Tibial nerve (tissue), 4 donors: ENCODE measurements at regions not wholly inside any gene's neighbourhood (a gene's known extent, or its start where the extent isn't known, plus 50 kb on each side); places are given as distances from the start of the nearest gene placed in this dataset.

Experiments used
- DNase-seq, 2 donors: peaks; one replicate each; pipeline ENCODE4 v3.0.0-alpha.2; 2019; ENCODE audit warnings: low spot score in 2 of 2
- H3K27ac ChIP-seq, 4 donors: fragments of 200-600 bp; sonication (generic) in 3 of 4; one replicate each; pipeline ENCODE4 v1.5.1; 2017 to 2019; ENCODE audit warnings: mild to moderate bottlenecking in 1 of 4
- H3K27me3 ChIP-seq, 2 donors: fragments of 200-600 bp; sonication (generic) in 1 of 2; one replicate each; pipeline versions ENCODE4 v1.5.1 to v1.6.0; 2017 to 2019
- H3K36me3 ChIP-seq, 3 donors: fragments of 200-600 bp; sonication (generic); one replicate each; pipeline ENCODE4 v1.5.1; 2018 to 2019
- H3K4me1 ChIP-seq, 4 donors: fragments of 200-600 bp; sonication (generic) in 3 of 4; one replicate each; pipeline ENCODE4 v1.5.1; 2017 to 2019
- H3K4me3 ChIP-seq, 4 donors: fragments of 200-600 bp; sonication (generic) in 3 of 4; one replicate each; pipeline ENCODE4 v1.5.1; 2017 to 2019; ENCODE audit warnings: mild to moderate bottlenecking in 1 of 4, moderate library complexity in 1 of 4
- H3K9me3 ChIP-seq, 4 donors: fragments of 200-600 bp; sonication (generic) in 3 of 4; one replicate each; pipeline ENCODE4 v1.5.1; 2017 to 2019
- CTCF ChIP-seq, 5 experiments: fragments of 200-600 bp in 3 of 5; fragments of 450-650 bp in 2 of 5; sonication (generic) in 3 of 5; IDR thresholded peaks; one replicate each; pipeline ENCODE4 v1.5.1; 2016 to 2019; ENCODE audit warnings: antibody characterized with exemption in 5 of 5, mild to moderate bottlenecking in 3 of 5, moderate library complexity in 2 of 5
- EP300 ChIP-seq, 2 donors: sonication (generic); formaldehyde crosslinking; IDR thresholded peaks; one replicate each; pipeline ENCODE4 v1.6.1; 2017; ENCODE audit warnings: antibody characterized with exemption in 2 of 2, mild to moderate bottlenecking in 1 of 2
- POLR2A ChIP-seq, 2 donors: fragments of 450-650 bp; IDR thresholded peaks; one replicate each; pipeline ENCODE4 v1.6.1; 2017; ENCODE audit warnings: antibody characterized with exemption in 2 of 2, mild to moderate bottlenecking in 2 of 2, moderate library complexity in 2 of 2
- WGBS, 2 donors: methylation state at CpG; one replicate each; pipeline ENCODE4 v1.1.5; 2018; 5-methylcytosine and 5-hydroxymethylcytosine counted together

- Histone ChIP-seq H3K27ac (no peak overlapping the region), H3K4me1 (no peaks in the 10 kb centered on the region), H3K4me3 (no peak overlapping the region), H3K36me3 (no peaks in the 10 kb centered on the region), H3K9me3 (no peaks in the 10 kb centered on the region), H3K27me3 (no peaks in the 10 kb centered on the region)
- no peak for DNase-seq
- WGBS, 2 donors = 87 to 96% methylated on average over 4 of the region's 4 CpGs
- TF ChIP-seq EP300 (IDR thresholded peaks at IDR 0.05) (no peak), POLR2A (IDR thresholded peaks at IDR 0.05) (no peak), CTCF (IDR thresholded peaks at IDR 0.05) (no peak)
These were observed 1046.5 kb downstream of the FAT4 start for GRCh38 chr4:126361287-126361686.

GRCh38 chr4:126364311-126364911 is 1049.7 kb downstream of the FAT4 start:
- 44 to 49% methylated on average over 1 of the region's 1 CpG for WGBS, 2 donors
- TF ChIP-seq CTCF (IDR thresholded peaks at IDR 0.05) = no peak
- TF ChIP-seq POLR2A (IDR thresholded peaks at IDR 0.05) = no peak
- TF ChIP-seq EP300 (IDR thresholded peaks at IDR 0.05) = no peak
- Histone ChIP-seq H3K27me3 (no peaks in the 10 kb centered on the region), H3K36me3 (no peaks in the 10 kb centered on the region), H3K9me3 (no peaks in the 10 kb centered on the region), H3K4me3 (no peak overlapping the region), H3K27ac (no peak overlapping the region), H3K4me1 (no peaks in the 10 kb centered on the region)
- no peak for DNase-seq

- no peaks in the 10 kb centered on the region for H3K9me3 ChIP-seq
- no peaks in the 10 kb centered on the region for H3K27me3 ChIP-seq
- H3K36me3 ChIP-seq = no peaks in the 10 kb centered on the region
- TF ChIP-seq POLR2A (IDR thresholded peaks at IDR 0.05) (no peak), EP300 (IDR thresholded peaks at IDR 0.05) (no peak), CTCF (IDR thresholded peaks at IDR 0.05) (no peak)
- H3K4me3 ChIP-seq = no peak overlapping the region
- no peak for DNase-seq
- H3K4me1 ChIP-seq = no peaks in the 10 kb centered on the region
- H3K27ac ChIP-seq = no peak overlapping the region
These were observed 1054.3 kb downstream of the FAT4 start for GRCh38 chr4:126369076-126369475.

- Histone ChIP-seq H3K27ac (no peak overlapping the region), H3K9me3 (no peaks in the 10 kb centered on the region), H3K4me3 (no peak overlapping the region), H3K27me3 (no peaks in the 10 kb centered on the region), H3K36me3 (no peaks in the 10 kb centered on the region), H3K4me1 (peaks cover 0 to 16% (median 0%) of the 10 kb centered on the region in 4 donors)
- WGBS, 2 donors = 72 to 90% methylated on average over 2 of the region's 2 CpGs
- no peak for DNase-seq
- TF ChIP-seq EP300 (IDR thresholded peaks at IDR 0.05) (no peak), POLR2A (IDR thresholded peaks at IDR 0.05) (no peak), CTCF (IDR thresholded peaks at IDR 0.05) (no peak)
These were observed 1057.9 kb downstream of the FAT4 start for GRCh38 chr4:126372634-126373033.

GRCh38 chr4:126375462-126376054 is 1060.8 kb downstream of the FAT4 start:
- no peaks in the 10 kb centered on the region for H3K36me3 ChIP-seq
- no peak overlapping the region for H3K27ac ChIP-seq
- H3K27me3 ChIP-seq = no peaks in the 10 kb centered on the region
- TF ChIP-seq EP300 (IDR thresholded peaks at IDR 0.05) (no peak), POLR2A (IDR thresholded peaks at IDR 0.05) (no peak), CTCF (IDR thresholded peaks at IDR 0.05) (no peak)
- DNase-seq = no peak
- 5 to 6% methylated on average over 2 of the region's 2 CpGs for WGBS, 2 donors
- H3K4me3 ChIP-seq = no peak overlapping the region
- peaks cover 0 to 16% (median 0%) of the 10 kb centered on the region in 4 donors for H3K4me1 ChIP-seq
- H3K9me3 ChIP-seq = no peaks in the 10 kb centered on the region
